Kidney epithelial cell (primary cell): ENCODE measurements at regions not wholly inside any gene's neighbourhood (a gene's known extent, or its start where the extent isn't known, plus 50 kb on each side); places are given as distances from the start of the nearest gene placed in this dataset.

Experiments
- DNase-seq: peaks from one replicate; pipeline ENCODE4 v3.0.0-alpha.2; 2010; ENCODE audit warnings: low read depth
- H3K27me3 ChIP-seq: 2 replicates; pipeline ENCODE4 v1.6.0; 2011; ENCODE audit warnings: low read length; ENCODE audit not compliant: control insufficient read depth, insufficient read depth
- H3K36me3 ChIP-seq: 2 replicates; pipeline ENCODE4 v1.5.1; 2011; ENCODE audit warnings: low read length; ENCODE audit not compliant: control insufficient read depth, insufficient read depth
- H3K4me3 ChIP-seq: 2 replicates; pipeline ENCODE4 v1.5.1; 2011; ENCODE audit warnings: low read depth, mild to moderate bottlenecking, control low read depth, low read length
- CTCF ChIP-seq: IDR thresholded peaks from 2 replicates; pipeline ENCODE4 v1.5.1; 2011; ENCODE audit warnings: mild to moderate bottlenecking, moderate library complexity, low read length, control low read depth, inconsistent platforms; ENCODE audit not compliant: insufficient read depth, poor library complexity, severe bottlenecking

- H3K4me3 ChIP-seq: no peak overlapping the region
- no peaks in the 10 kb centered on the region for H3K36me3 ChIP-seq
- no peak for DNase-seq
- peaks cover 4% of the 10 kb centered on the region for H3K27me3 ChIP-seq
- TF ChIP-seq CTCF: no peak
Measured at GRCh38 chr19:13604902-13605586, 98.8 kb upstream of the CACNA1A start.

GRCh38 chr19:13600802-13601201 is 94.5 kb upstream of the CACNA1A start:
- H3K36me3 ChIP-seq: no peaks in the 10 kb centered on the region
- no peak overlapping the region for H3K4me3 ChIP-seq
- no peak for TF ChIP-seq CTCF
- no peak for DNase-seq
- H3K27me3 ChIP-seq: peaks cover 5% of the 10 kb centered on the region

GRCh38 chr19:13600091-13600490 is 93.8 kb upstream of the CACNA1A start:
- Histone ChIP-seq H3K27me3 (peaks cover 5% of the 10 kb centered on the region), H3K36me3 (no peaks in the 10 kb centered on the region), H3K4me3 (no peak overlapping the region)
- no peak for DNase-seq
- TF ChIP-seq CTCF: no peak

GRCh38 chr19:13599681-13600080 is 93.4 kb upstream of the CACNA1A start:
- H3K36me3 ChIP-seq: no peaks in the 10 kb centered on the region
- peaks cover 5% of the 10 kb centered on the region for H3K27me3 ChIP-seq
- no peak for TF ChIP-seq CTCF
- no peak for DNase-seq
- no peak overlapping the region for H3K4me3 ChIP-seq

DNA sequence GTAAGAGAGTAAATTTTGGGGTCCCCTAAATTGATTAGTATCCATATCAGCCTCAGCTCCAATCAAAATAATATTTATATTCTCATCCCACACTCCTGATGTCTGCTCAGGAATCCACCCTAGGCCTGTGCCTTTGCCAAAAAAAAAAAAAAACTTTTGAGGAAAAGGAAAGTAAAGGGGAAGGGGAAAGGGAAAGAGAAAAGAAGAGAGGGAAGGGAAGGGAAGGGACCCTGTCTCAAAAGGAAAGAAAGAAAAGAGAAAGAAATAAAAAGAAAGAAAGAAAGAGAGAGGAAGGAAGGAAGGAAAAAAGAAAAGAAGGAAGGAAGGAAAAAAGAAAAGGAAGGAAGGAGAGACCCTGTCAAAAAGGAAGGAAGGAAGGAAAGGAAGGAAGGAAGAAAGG is 91.8 kb upstream of the CACNA1A start:
- Histone ChIP-seq H3K36me3 (no peaks in the 10 kb centered on the region), H3K27me3 (peaks cover 5% of the 10 kb centered on the region), H3K4me3 (no peak overlapping the region)
- TF ChIP-seq CTCF: no peak
- DNase-seq: no peak

DNA sequence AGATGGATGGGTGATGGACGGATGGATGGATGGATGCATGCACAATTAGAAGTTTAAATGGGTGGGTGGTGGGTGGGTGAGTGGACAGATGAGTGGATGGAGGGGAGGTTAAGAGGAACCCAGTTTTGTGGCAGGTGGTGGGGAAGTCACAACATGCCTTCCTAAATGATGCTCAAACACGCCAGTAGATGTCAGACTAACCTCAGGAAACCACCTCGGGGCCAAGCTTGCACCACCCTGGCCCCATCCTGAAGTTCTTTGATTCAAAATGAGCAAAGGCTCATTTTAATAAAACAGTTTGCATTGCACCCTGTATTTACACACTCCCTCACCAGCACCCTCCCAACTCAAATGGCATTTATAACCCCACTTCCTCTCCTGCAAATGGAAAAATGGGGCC is 91.4 kb upstream of the CACNA1A start:
- TF ChIP-seq CTCF: peak; percentile 60
- Histone ChIP-seq H3K4me3 (no peak overlapping the region), H3K36me3 (no peaks in the 10 kb centered on the region), H3K27me3 (peaks cover 5% of the 10 kb centered on the region)
- no peak for DNase-seq
